GM12875 (cell line): ENCODE measurements at regions not wholly inside any gene's neighbourhood (a gene's known extent, or its start where the extent isn't known, plus 50 kb on each side); places are given as distances from the start of the nearest gene placed in this dataset.

Experiments
- H3K4me3 ChIP-seq: one replicate; pipeline ENCODE4 v1.5.1; 2011; ENCODE audit warnings: low read depth, low read length, control low read depth
- CTCF ChIP-seq: IDR thresholded peaks from 2 replicates; pipeline ENCODE4 v1.5.1; 2011; ENCODE audit warnings: low read depth, mild to moderate bottlenecking, control low read depth, inconsistent platforms, low read length, moderate library complexity, borderline replicate concordance; ENCODE audit not compliant: insufficient read depth

GRCh38 chr22:27128461-27129085 lies 471.2 kb downstream of the MIAT start:
- H3K4me3 ChIP-seq = no peak overlapping the region

GRCh38 chr22:27129266-27129665 lies 471.9 kb downstream of the MIAT start:
- H3K4me3 ChIP-seq = no peak overlapping the region
- TF ChIP-seq CTCF = no peak

More at GRCh38 chr22:27128461-27129085, 471.2 kb downstream of the MIAT start:
- TF ChIP-seq CTCF = no peak

- no peak overlapping the region for H3K4me3 ChIP-seq
- TF ChIP-seq CTCF = no peak
Measured at GRCh38 chr22:27130906-27131305, 473.5 kb downstream of the MIAT start.

- TF ChIP-seq CTCF = no peak
- no peak overlapping the region for H3K4me3 ChIP-seq
Measured at GRCh38 chr22:27131346-27131745, 474.0 kb downstream of the MIAT start.

GRCh38 chr22:27132400-27132799 lies 475.0 kb downstream of the MIAT start:
- TF ChIP-seq CTCF = no peak
- no peak overlapping the region for H3K4me3 ChIP-seq

- H3K4me3 ChIP-seq = no peak overlapping the region
- TF ChIP-seq CTCF = no peak
Measured at GRCh38 chr22:27133019-27133431, 475.6 kb downstream of the MIAT start.

- no peak overlapping the region for H3K4me3 ChIP-seq
Measured at GRCh38 chr22:27133681-27134314, 476.4 kb downstream of the MIAT start.

More at GRCh38 chr22:27133681-27134314, 476.4 kb downstream of the MIAT start:
- no peak for TF ChIP-seq CTCF
